Ovary (tissue), 3 donors: ENCODE measurements at regions not wholly inside any gene's neighbourhood (a gene's known extent, or its start where the extent isn't known, plus 50 kb on each side); places are given as distances from the start of the nearest gene placed in this dataset.

ENCODE experiments used
- POLR2A ChIP-seq: fragments of 450-650 bp; IDR thresholded peaks from one replicate; pipeline ENCODE4 v1.6.1; 2017; ENCODE audit warnings: antibody characterized with exemption, mild to moderate bottlenecking, moderate library complexity
- TF ChIP-seq, protein P1 (sequence below), 3 donors: fragments of 450-650 bp in 2 of 3; fragments of 200-600 bp in 1 of 3; IDR thresholded peaks; one replicate each; pipeline versions ENCODE4 v1.5.1 to v1.8.0; 2016 to 2022; ENCODE audit warnings: antibody characterized with exemption in 3 of 3, mild to moderate bottlenecking in 1 of 3
- donor health status: DM: no; HTN: no; CAD: no.

DNA sequence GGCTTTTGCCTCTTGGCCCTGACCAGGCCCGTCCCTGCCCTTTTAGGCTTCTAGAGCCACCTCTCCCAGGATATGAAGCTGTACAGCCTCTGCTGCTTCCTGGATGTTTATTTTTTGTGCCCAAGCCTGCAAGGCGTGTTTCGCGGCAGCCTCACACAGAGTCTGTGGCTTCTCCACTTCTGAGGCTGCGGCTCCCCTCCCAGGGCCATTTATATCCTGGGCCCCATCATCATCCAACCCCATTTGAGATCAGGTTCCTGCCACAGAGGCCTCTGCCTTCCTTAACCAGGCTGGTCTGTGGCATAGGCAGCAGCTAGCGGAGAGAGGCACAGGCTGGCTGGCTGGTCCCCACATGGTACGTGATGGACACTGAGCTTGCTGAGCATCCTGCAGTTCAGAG lies 114.1 kb upstream of the PWP1 start:
- TF ChIP-seq, protein P1, sequence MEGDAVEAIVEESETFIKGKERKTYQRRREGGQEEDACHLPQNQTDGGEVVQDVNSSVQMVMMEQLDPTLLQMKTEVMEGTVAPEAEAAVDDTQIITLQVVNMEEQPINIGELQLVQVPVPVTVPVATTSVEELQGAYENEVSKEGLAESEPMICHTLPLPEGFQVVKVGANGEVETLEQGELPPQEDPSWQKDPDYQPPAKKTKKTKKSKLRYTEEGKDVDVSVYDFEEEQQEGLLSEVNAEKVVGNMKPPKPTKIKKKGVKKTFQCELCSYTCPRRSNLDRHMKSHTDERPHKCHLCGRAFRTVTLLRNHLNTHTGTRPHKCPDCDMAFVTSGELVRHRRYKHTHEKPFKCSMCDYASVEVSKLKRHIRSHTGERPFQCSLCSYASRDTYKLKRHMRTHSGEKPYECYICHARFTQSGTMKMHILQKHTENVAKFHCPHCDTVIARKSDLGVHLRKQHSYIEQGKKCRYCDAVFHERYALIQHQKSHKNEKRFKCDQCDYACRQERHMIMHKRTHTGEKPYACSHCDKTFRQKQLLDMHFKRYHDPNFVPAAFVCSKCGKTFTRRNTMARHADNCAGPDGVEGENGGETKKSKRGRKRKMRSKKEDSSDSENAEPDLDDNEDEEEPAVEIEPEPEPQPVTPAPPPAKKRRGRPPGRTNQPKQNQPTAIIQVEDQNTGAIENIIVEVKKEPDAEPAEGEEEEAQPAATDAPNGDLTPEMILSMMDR (IDR thresholded peaks at IDR 0.05) = no peak
- TF ChIP-seq POLR2A = no peak
